ENCODE measurements at regions not wholly inside any gene's neighbourhood (a gene's known extent, or its start where the extent isn't known, plus 50 kb on each side); places are given as distances from the start of the nearest gene placed in this dataset.

GRCh38 chr18:44518666-44519065 lies 162.0 kb upstream of the SETBP1 start:
- no peak for TF ChIP-seq EZH2phosphoT487 (conservative IDR thresholded peaks at IDR 0.05; ENCODE audit: low read length)
- TF ChIP-seq CTCF (IDR thresholded peaks at IDR 0.05; ENCODE audit: insufficient read depth, low read length, poor library complexity, severe bottlenecking) = no peak
- Histone ChIP-seq H2AFZ (ENCODE audit: low read depth, low read length, severe bottlenecking) (no peak overlapping the region), H3F3A (ENCODE audit: insufficient read depth) (no peaks in the 10 kb centered on the region), H3K9ac (ENCODE audit: low read length) (no peak overlapping the region), H3K36me3 (ENCODE audit: low read length) (no peaks in the 10 kb centered on the region), H3K4me2 (ENCODE audit: low read depth, low read length, poor library complexity, severe bottlenecking) (no peak overlapping the region), H3K4me3 (ENCODE audit: insufficient read depth, low read length, poor library complexity, severe bottlenecking) (no peak overlapping the region), H3K79me2 (ENCODE audit: insufficient read depth, low read length) (no peaks in the 10 kb centered on the region), H3K27me3 (ENCODE audit: low read length) (no peaks in the 10 kb centered on the region), H3K9me2 (replicated peaks; ENCODE audit: insufficient read depth, low read length) (no peaks in the 10 kb centered on the region), H3K9me3 (ENCODE audit: insufficient read depth, low read length) (no peaks in the 10 kb centered on the region), H4K20me1 (ENCODE audit: low read depth, low read length) (no peaks in the 10 kb centered on the region), H3K27ac (ENCODE audit: low read depth, low read length) (no peak overlapping the region)

- H3K4me3 ChIP-seq (ENCODE audit: insufficient read depth, low read length, poor library complexity, severe bottlenecking) = no peak overlapping the region
- H3K9me3 ChIP-seq (ENCODE audit: insufficient read depth, low read length) = no peaks in the 10 kb centered on the region
- H3K9me2 ChIP-seq (replicated peaks; ENCODE audit: insufficient read depth, low read length) = no peaks in the 10 kb centered on the region
- H3F3A ChIP-seq (ENCODE audit: insufficient read depth) = no peaks in the 10 kb centered on the region
- H3K79me2 ChIP-seq (ENCODE audit: insufficient read depth, low read length) = no peaks in the 10 kb centered on the region
- H2AFZ ChIP-seq (ENCODE audit: low read depth, low read length, severe bottlenecking) = no peak overlapping the region
- H3K4me2 ChIP-seq (ENCODE audit: low read depth, low read length, poor library complexity, severe bottlenecking) = no peak overlapping the region
- TF ChIP-seq EZH2phosphoT487 (conservative IDR thresholded peaks at IDR 0.05; ENCODE audit: low read length) = no peak
- no peak for TF ChIP-seq CTCF (IDR thresholded peaks at IDR 0.05; ENCODE audit: insufficient read depth, low read length, poor library complexity, severe bottlenecking)
- no peaks in the 10 kb centered on the region for H3K27me3 ChIP-seq (ENCODE audit: low read length)
- H3K27ac ChIP-seq (ENCODE audit: low read depth, low read length) = no peak overlapping the region
- no peaks in the 10 kb centered on the region for H4K20me1 ChIP-seq (ENCODE audit: low read depth, low read length)
- no peaks in the 10 kb centered on the region for H3K36me3 ChIP-seq (ENCODE audit: low read length)
- H3K9ac ChIP-seq (ENCODE audit: low read length) = no peak overlapping the region
These were observed 159.6 kb upstream of the SETBP1 start for GRCh38 chr18:44520981-44521667.

- Histone ChIP-seq H3K4me3 (ENCODE audit: insufficient read depth, low read length, poor library complexity, severe bottlenecking) (no peak overlapping the region), H3K4me2 (ENCODE audit: low read depth, low read length, poor library complexity, severe bottlenecking) (no peak overlapping the region), H4K20me1 (ENCODE audit: low read depth, low read length) (no peaks in the 10 kb centered on the region), H3K9ac (ENCODE audit: low read length) (no peak overlapping the region), H3K9me3 (ENCODE audit: insufficient read depth, low read length) (no peaks in the 10 kb centered on the region), H3K27me3 (ENCODE audit: low read length) (no peaks in the 10 kb centered on the region), H3F3A (ENCODE audit: insufficient read depth) (no peaks in the 10 kb centered on the region), H3K36me3 (ENCODE audit: low read length) (no peaks in the 10 kb centered on the region), H2AFZ (ENCODE audit: low read depth, low read length, severe bottlenecking) (no peak overlapping the region), H3K79me2 (ENCODE audit: insufficient read depth, low read length) (no peaks in the 10 kb centered on the region), H3K27ac (ENCODE audit: low read depth, low read length) (no peak overlapping the region), H3K9me2 (replicated peaks; ENCODE audit: insufficient read depth, low read length) (no peaks in the 10 kb centered on the region)
- TF ChIP-seq CTCF (IDR thresholded peaks at IDR 0.05; ENCODE audit: insufficient read depth, low read length, poor library complexity, severe bottlenecking) (no peak), EZH2phosphoT487 (conservative IDR thresholded peaks at IDR 0.05; ENCODE audit: low read length) (no peak)
These were observed 159.0 kb upstream of the SETBP1 start for GRCh38 chr18:44521668-44522022.

Measured in SU-DHL-6 (cell line).